VCaP (cell line): ENCODE measurements at regions not wholly inside any gene's neighbourhood (a gene's known extent, or its start where the extent isn't known, plus 50 kb on each side); places are given as distances from the start of the nearest gene placed in this dataset.

Source experiments
- H3K27ac ChIP-seq: fragments of 450-650 bp; 2 replicates; pipeline ENCODE4 v1.5.1; 2017
- CTCF ChIP-seq: fragments of 450-650 bp; conservative IDR thresholded peaks from 2 replicates; pipeline ENCODE4 v1.5.1; 2017; ENCODE audit warnings: mild to moderate bottlenecking, moderate library complexity

GRCh38 chr1:117783606-117784396 lies 145.6 kb downstream of the GDAP2 start:
- no peak overlapping the region for H3K27ac ChIP-seq
- TF ChIP-seq CTCF = no peak

GRCh38 chr1:117788014-117788413 lies 141.4 kb downstream of the GDAP2 start:
- no peak for TF ChIP-seq CTCF
- no peak overlapping the region for H3K27ac ChIP-seq

- no peak overlapping the region for H3K27ac ChIP-seq
- no peak for TF ChIP-seq CTCF
Observed at GRCh38 chr1:117793413-117793812, 136.0 kb downstream of the GDAP2 start.

- no peak overlapping the region for H3K27ac ChIP-seq
- no peak for TF ChIP-seq CTCF
Observed at GRCh38 chr1:117794073-117794472, 135.3 kb downstream of the GDAP2 start.

- no peak overlapping the region for H3K27ac ChIP-seq
- TF ChIP-seq CTCF = no peak
Observed at GRCh38 chr1:117795190-117795589, 134.2 kb downstream of the GDAP2 start.

- no peak overlapping the region for H3K27ac ChIP-seq
- no peak for TF ChIP-seq CTCF
Observed at GRCh38 chr1:117795792-117796191, 133.6 kb downstream of the GDAP2 start.

GRCh38 chr1:117796226-117796625 lies 133.2 kb downstream of the GDAP2 start:
- no peak overlapping the region for H3K27ac ChIP-seq
- no peak for TF ChIP-seq CTCF
